GM23338 (cell line): ENCODE measurements at regions not wholly inside any gene's neighbourhood (a gene's known extent, or its start where the extent isn't known, plus 50 kb on each side); places are given as distances from the start of the nearest gene placed in this dataset.

ENCODE experiments used
- ATAC-seq: fragments of 200-7000 bp; cut with Tn5 transposase; 3 replicates; pipeline ENCODE4 v1.9.1; 2020
- DNase-seq: peaks from one replicate; pipeline ENCODE4 v3.0.0-alpha.2; 2015; ENCODE audit warnings: low spot score
- H2AFZ ChIP-seq: fragments of 200-600 bp; sonication (generic); 2 replicates; pipeline ENCODE4 v1.8.0; 2016; ENCODE audit warnings: antibody characterized with exemption, mild to moderate bottlenecking, moderate library complexity
- H3F3A ChIP-seq: fragments of 200-600 bp; sonication (generic); replicated peaks from 2 replicates; pipeline ENCODE4 v1.8.0; 2017; ENCODE audit warnings: antibody characterized with exemption, mixed run types, low read depth
- H3K27ac ChIP-seq: fragments of 200-600 bp; sonication (generic); 2 replicates; pipeline ENCODE4 v1.6.1; 2016; ENCODE audit warnings: low read depth
- H3K27me3 ChIP-seq: fragments of 200-600 bp; sonication (generic); 2 replicates; pipeline ENCODE4 v1.8.0; 2016; ENCODE audit warnings: mild to moderate bottlenecking, mixed run types, moderate library complexity; ENCODE audit not compliant: insufficient read depth
- H3K36me3 ChIP-seq: fragments of 200-600 bp; sonication (generic); 2 replicates; pipeline ENCODE4 v1.8.0; 2016; ENCODE audit warnings: mild to moderate bottlenecking; ENCODE audit not compliant: insufficient read depth
- H3K4me1 ChIP-seq: fragments of 200-600 bp; sonication (generic); 2 replicates; pipeline ENCODE4 v1.8.0; 2016; ENCODE audit warnings: mild to moderate bottlenecking, moderate library complexity; ENCODE audit not compliant: insufficient read depth
- H3K4me2 ChIP-seq: fragments of 200-600 bp; sonication (generic); 2 replicates; pipeline ENCODE4 v1.7.1; 2017; ENCODE audit warnings: mixed run types
- H3K4me3 ChIP-seq: fragments of 200-600 bp; sonication (generic); 2 replicates; pipeline ENCODE4 v1.6.1; 2016; ENCODE audit warnings: mixed run types
- H3K79me2 ChIP-seq: fragments of 200-600 bp; sonication (generic); replicated peaks from 2 replicates; pipeline ENCODE4 v1.8.0; 2017; ENCODE audit warnings: mild to moderate bottlenecking; ENCODE audit not compliant: insufficient read depth
- H3K9me2 ChIP-seq: fragments of 200-600 bp; sonication (generic); 2 replicates; pipeline ENCODE4 v1.8.0; 2017; ENCODE audit not compliant: insufficient read depth
- H4K20me1 ChIP-seq: fragments of 200-600 bp; sonication (generic); replicated peaks from 2 replicates; pipeline ENCODE4 v1.8.0; 2017; ENCODE audit warnings: mild to moderate bottlenecking; ENCODE audit not compliant: insufficient read depth
- H3K27ac Mint-ChIP-seq: 2 replicates; pipeline ENCODE4 v1.8.0; 2020; ENCODE audit warnings: inconsistent platforms, mild to moderate bottlenecking, moderate library complexity, mixed read lengths
- H3K27me3 Mint-ChIP-seq: 3 replicates; pipeline ENCODE4 v1.8.0; 2022; ENCODE audit warnings: low read depth, mild to moderate bottlenecking, moderate library complexity, mixed read lengths, inconsistent platforms; ENCODE audit not compliant: insufficient read depth, poor library complexity
- H3K36me3 Mint-ChIP-seq: 3 replicates; pipeline ENCODE4 v1.8.0; 2021; ENCODE audit warnings: low read depth, mild to moderate bottlenecking, inconsistent platforms, moderate library complexity, mixed read lengths
- H3K4me1 Mint-ChIP-seq: 3 replicates; pipeline ENCODE4 v1.8.0; 2020; ENCODE audit warnings: mild to moderate bottlenecking, inconsistent platforms, mixed read lengths
- H3K4me3 Mint-ChIP-seq: 3 replicates; pipeline ENCODE4 v1.8.0; 2021; ENCODE audit warnings: moderate library complexity, mild to moderate bottlenecking, inconsistent platforms, mixed read lengths
- H3K9me3 Mint-ChIP-seq: 3 replicates; pipeline ENCODE4 v1.8.0; 2020; ENCODE audit warnings: moderate library complexity, mild to moderate bottlenecking, inconsistent platforms, mixed read lengths
- CREB1 ChIP-seq: fragments of 250-450 bp; sonication (Bioruptor Pico); IDR thresholded peaks from 2 replicates; pipeline ENCODE4 v1.5.0; 2020; ENCODE audit warnings: low read depth, mild to moderate bottlenecking, moderate library complexity
- EZH2 ChIP-seq: fragments of 200-600 bp; sonication (generic); IDR thresholded peaks from one replicate; pipeline ENCODE4 v1.8.0; 2017; ENCODE audit warnings: antibody characterized with exemption, mild to moderate bottlenecking, low read depth; ENCODE audit not compliant: unreplicated experiment
- EZH2phosphoT487 ChIP-seq: fragments of 200-600 bp; sonication (generic); IDR thresholded peaks from one replicate; pipeline ENCODE4 v1.8.1; 2018; ENCODE audit warnings: antibody characterized with exemption; ENCODE audit not compliant: unreplicated experiment
- JUNB ChIP-seq: IDR thresholded peaks from one replicate; pipeline ENCODE4 v1.6.1; 2016; ENCODE audit warnings: antibody characterized with exemption; ENCODE audit not compliant: unreplicated experiment
- NANOG ChIP-seq: IDR thresholded peaks from 2 replicates; pipeline ENCODE4 v1.6.1; 2016; ENCODE audit warnings: antibody characterized with exemption, borderline replicate concordance
- POLR2AphosphoS5 ChIP-seq: IDR thresholded peaks from 2 replicates; pipeline ENCODE4 v1.6.1; 2016; ENCODE audit warnings: antibody characterized with exemption, low read depth
- STAT1 ChIP-seq: IDR thresholded peaks from one replicate; pipeline ENCODE4 v1.6.1; 2016; ENCODE audit warnings: antibody characterized with exemption; ENCODE audit not compliant: unreplicated experiment
- ZNF114 ChIP-seq: fragments of 250-450 bp; sonication (Bioruptor Pico); IDR thresholded peaks from 2 replicates; pipeline ENCODE4 v1.5.0; 2020; ENCODE audit warnings: mild to moderate bottlenecking, moderate library complexity
- TF ChIP-seq, protein P1 (sequence below): IDR thresholded peaks from one replicate; pipeline ENCODE4 v1.6.1; 2018; ENCODE audit warnings: antibody characterized with exemption; ENCODE audit not compliant: unreplicated experiment
- TF ChIP-seq, protein P2 (sequence below): IDR thresholded peaks from 2 replicates; pipeline ENCODE4 v1.6.1; 2016; ENCODE audit warnings: antibody characterized with exemption
- TF ChIP-seq, protein P3 (sequence below), 2 experiments: fragments of 200-600 bp in 1 of 2; sonication (generic) in 1 of 2; conservative IDR thresholded peaks; 2 replicates each; pipeline versions ENCODE4 v1.5.1 to v1.6.1; 2016 to 2017; ENCODE audit warnings: antibody characterized with exemption in 2 of 2, low read depth in 2 of 2, mild to moderate bottlenecking in 2 of 2, moderate library complexity in 1 of 2

DNA sequence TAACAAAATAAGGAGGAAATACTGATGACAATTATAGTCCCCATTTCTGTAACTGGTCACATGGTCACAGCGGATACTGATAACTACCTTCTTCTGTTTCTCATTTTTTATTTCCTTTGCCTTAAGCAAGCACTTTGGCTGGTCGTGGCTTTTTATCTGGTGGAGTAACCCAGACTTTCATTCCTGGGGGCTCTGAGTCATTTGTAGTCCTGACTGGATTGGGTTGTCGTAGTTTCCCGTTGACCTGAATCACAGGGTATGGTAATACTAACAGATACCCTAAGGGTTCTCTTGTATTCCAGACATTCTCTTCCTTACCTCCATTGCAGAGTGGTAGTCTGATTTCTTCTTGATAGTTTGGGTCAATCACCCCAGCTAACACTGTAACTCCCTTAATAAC lies 500.3 kb upstream of the ADGRB3 start:
- no peak overlapping the region for H3K27ac Mint-ChIP-seq
- Histone ChIP-seq H2AFZ (no peak overlapping the region), H4K20me1 (no peaks in the 10 kb centered on the region), H3K4me1 (peaks cover 6% of the 10 kb centered on the region), H3K27me3 (no peaks in the 10 kb centered on the region), H3K4me2 (no peak overlapping the region), H3K4me3 (no peak overlapping the region), H3K36me3 (no peaks in the 10 kb centered on the region; the same call in 1 of the 2 replicates), H3K27ac (no peak overlapping the region), H3K9me2 (peaks cover 12% of the 10 kb centered on the region), H3F3A (no peaks in the 10 kb centered on the region), H3K79me2 (no peaks in the 10 kb centered on the region)
- peaks cover 3% of the 10 kb centered on the region; the same call in 1 of the 3 replicates for H3K9me3 Mint-ChIP-seq
- DNase-seq: no peak
- no peak for TF ChIP-seq ZNF114 (CRISPR knock-in tag)
- TF ChIP-seq NANOG: no peak
- no peak for TF ChIP-seq EZH2
- TF ChIP-seq CREB1 (CRISPR knock-in tag): no peak
- TF ChIP-seq, protein P1, sequence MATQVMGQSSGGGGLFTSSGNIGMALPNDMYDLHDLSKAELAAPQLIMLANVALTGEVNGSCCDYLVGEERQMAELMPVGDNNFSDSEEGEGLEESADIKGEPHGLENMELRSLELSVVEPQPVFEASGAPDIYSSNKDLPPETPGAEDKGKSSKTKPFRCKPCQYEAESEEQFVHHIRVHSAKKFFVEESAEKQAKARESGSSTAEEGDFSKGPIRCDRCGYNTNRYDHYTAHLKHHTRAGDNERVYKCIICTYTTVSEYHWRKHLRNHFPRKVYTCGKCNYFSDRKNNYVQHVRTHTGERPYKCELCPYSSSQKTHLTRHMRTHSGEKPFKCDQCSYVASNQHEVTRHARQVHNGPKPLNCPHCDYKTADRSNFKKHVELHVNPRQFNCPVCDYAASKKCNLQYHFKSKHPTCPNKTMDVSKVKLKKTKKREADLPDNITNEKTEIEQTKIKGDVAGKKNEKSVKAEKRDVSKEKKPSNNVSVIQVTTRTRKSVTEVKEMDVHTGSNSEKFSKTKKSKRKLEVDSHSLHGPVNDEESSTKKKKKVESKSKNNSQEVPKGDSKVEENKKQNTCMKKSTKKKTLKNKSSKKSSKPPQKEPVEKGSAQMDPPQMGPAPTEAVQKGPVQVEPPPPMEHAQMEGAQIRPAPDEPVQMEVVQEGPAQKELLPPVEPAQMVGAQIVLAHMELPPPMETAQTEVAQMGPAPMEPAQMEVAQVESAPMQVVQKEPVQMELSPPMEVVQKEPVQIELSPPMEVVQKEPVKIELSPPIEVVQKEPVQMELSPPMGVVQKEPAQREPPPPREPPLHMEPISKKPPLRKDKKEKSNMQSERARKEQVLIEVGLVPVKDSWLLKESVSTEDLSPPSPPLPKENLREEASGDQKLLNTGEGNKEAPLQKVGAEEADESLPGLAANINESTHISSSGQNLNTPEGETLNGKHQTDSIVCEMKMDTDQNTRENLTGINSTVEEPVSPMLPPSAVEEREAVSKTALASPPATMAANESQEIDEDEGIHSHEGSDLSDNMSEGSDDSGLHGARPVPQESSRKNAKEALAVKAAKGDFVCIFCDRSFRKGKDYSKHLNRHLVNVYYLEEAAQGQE: no peak
- TF ChIP-seq JUNB: no peak
- no peak for TF ChIP-seq EZH2phosphoT487
- no peak for TF ChIP-seq STAT1
- TF ChIP-seq, protein P2, sequence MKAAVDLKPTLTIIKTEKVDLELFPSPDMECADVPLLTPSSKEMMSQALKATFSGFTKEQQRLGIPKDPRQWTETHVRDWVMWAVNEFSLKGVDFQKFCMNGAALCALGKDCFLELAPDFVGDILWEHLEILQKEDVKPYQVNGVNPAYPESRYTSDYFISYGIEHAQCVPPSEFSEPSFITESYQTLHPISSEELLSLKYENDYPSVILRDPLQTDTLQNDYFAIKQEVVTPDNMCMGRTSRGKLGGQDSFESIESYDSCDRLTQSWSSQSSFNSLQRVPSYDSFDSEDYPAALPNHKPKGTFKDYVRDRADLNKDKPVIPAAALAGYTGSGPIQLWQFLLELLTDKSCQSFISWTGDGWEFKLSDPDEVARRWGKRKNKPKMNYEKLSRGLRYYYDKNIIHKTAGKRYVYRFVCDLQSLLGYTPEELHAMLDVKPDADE: no peak
- no peak for TF ChIP-seq POLR2AphosphoS5
- TF ChIP-seq, protein P3, sequence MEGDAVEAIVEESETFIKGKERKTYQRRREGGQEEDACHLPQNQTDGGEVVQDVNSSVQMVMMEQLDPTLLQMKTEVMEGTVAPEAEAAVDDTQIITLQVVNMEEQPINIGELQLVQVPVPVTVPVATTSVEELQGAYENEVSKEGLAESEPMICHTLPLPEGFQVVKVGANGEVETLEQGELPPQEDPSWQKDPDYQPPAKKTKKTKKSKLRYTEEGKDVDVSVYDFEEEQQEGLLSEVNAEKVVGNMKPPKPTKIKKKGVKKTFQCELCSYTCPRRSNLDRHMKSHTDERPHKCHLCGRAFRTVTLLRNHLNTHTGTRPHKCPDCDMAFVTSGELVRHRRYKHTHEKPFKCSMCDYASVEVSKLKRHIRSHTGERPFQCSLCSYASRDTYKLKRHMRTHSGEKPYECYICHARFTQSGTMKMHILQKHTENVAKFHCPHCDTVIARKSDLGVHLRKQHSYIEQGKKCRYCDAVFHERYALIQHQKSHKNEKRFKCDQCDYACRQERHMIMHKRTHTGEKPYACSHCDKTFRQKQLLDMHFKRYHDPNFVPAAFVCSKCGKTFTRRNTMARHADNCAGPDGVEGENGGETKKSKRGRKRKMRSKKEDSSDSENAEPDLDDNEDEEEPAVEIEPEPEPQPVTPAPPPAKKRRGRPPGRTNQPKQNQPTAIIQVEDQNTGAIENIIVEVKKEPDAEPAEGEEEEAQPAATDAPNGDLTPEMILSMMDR (conservative IDR thresholded peaks at IDR 0.05; ENCODE audit: low read depth in 2 of 2): no peak
- H3K4me1 Mint-ChIP-seq: peaks cover 14% of the 10 kb centered on the region
- ATAC-seq: no peak
- H3K36me3 Mint-ChIP-seq: peaks cover 8% of the 10 kb centered on the region; the same call in 2 of the 3 replicates
- H3K4me3 Mint-ChIP-seq: no peak overlapping the region
- no peaks in the 10 kb centered on the region for H3K27me3 Mint-ChIP-seq
